Gastrocnemius medialis (tissue), 4 donors: ENCODE measurements at regions not wholly inside any gene's neighbourhood (a gene's known extent, or its start where the extent isn't known, plus 50 kb on each side); places are given as distances from the start of the nearest gene placed in this dataset.

ENCODE experiments used
- ATAC-seq, 2 donors: fragments of 150-250 bp; one replicate each; pipeline ENCODE4 v1.9.1; 2016
- DNase-seq, 2 donors: peaks; one replicate each; pipeline ENCODE4 v3.0.0-alpha.2; 2019
- H3K27ac ChIP-seq, 4 donors: fragments of 200-600 bp; sonication (generic); 1 replicate in 1 of 4; 2 replicates in 3 of 4; pipeline ENCODE4 v1.5.1; 2016 to 2018; ENCODE audit warnings: mild to moderate bottlenecking in 2 of 4, moderate library complexity in 1 of 4
- H3K27me3 ChIP-seq, 3 donors: fragments of 200-600 bp; sonication (generic) in 2 of 3; 1 replicate in 1 of 3; 2 replicates in 2 of 3; pipeline versions ENCODE4 v1.5.1 to v1.6.0; 2016 to 2019; ENCODE audit warnings: mild to moderate bottlenecking in 1 of 3, moderate library complexity in 1 of 3
- H3K36me3 ChIP-seq, 2 donors: fragments of 200-600 bp; sonication (generic) in 1 of 2; one replicate each; pipeline ENCODE4 v1.5.1; 2017 to 2018
- H3K4me1 ChIP-seq, 2 donors: fragments of 200-600 bp; sonication (generic) in 1 of 2; one replicate each; pipeline ENCODE4 v1.5.1; 2016 to 2017; ENCODE audit warnings: mild to moderate bottlenecking in 2 of 2
- H3K4me3 ChIP-seq, 4 donors: fragments of 200-600 bp; sonication (generic) in 3 of 4; 1 replicate in 1 of 4; 2 replicates in 3 of 4; pipeline ENCODE4 v1.5.1; 2016 to 2019; ENCODE audit warnings: mild to moderate bottlenecking in 2 of 4
- H3K9me3 ChIP-seq, 3 donors: fragments of 200-600 bp; sonication (generic) in 2 of 3; 1 replicate in 1 of 3; 2 replicates in 2 of 3; pipeline ENCODE4 v1.5.1; 2016 to 2019
- POLR2A ChIP-seq, 2 donors: fragments of 450-650 bp; IDR thresholded peaks; one replicate each; pipeline ENCODE4 v1.6.1; 2017; ENCODE audit warnings: antibody characterized with exemption in 2 of 2, mild to moderate bottlenecking in 2 of 2, moderate library complexity in 2 of 2
- in situ Hi-C, 4 donors: fragments of 200-750 bp; cut with MboI; loops; one replicate each; pipeline versions ENCODE4 v1.15.0 to v1.8.0; 2017; ENCODE audit warnings: low sequenced_read_pairs in 4 of 4
- intact Hi-C: fragments of 100-400 bp; cut with DNase I; formaldehyde crosslinking; loops from one replicate; pipeline ENCODE4 v1.15.1; 2023; ENCODE audit warnings: low total_unique reads
- TF ChIP-seq, protein P1 (sequence below), 5 experiments: fragments of 450-650 bp in 3 of 5; fragments of 200-600 bp in 2 of 5; sonication (generic) in 2 of 5; IDR thresholded peaks in 4 of 5; conservative IDR thresholded peaks in 1 of 5; 1 replicate in 4 of 5; 2 replicates in 1 of 5; pipeline ENCODE4 v1.5.1; 2016 to 2019; ENCODE audit warnings: antibody characterized with exemption in 5 of 5, mild to moderate bottlenecking in 3 of 5, moderate library complexity in 3 of 5

DNA sequence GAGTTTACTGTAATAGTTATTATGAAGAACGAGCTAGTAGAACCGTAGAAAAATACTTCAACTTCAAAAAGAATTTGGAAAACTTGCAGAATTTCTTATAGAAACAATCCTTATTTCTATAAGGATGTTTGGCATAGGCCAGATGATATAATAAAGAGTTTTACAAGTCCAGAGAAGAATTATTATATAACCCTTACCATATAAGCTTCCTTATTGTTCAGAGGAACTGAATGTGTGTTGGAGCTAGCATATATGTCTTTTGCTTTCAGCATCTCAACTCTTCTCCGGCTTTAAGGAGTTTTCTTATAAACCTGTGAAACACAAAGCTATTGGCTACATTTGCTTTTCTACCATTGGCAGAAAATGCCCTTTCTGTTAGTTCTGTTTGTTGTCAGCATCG lies 178.0 kb upstream of the E2F7 start:
- no peaks in the 10 kb centered on the region for H3K4me1 ChIP-seq
- in situ Hi-C loops = no loop called here
- no peak overlapping the region for H3K27ac ChIP-seq
- no peaks in the 10 kb centered on the region for H3K36me3 ChIP-seq
- H3K27me3 ChIP-seq = no peaks in the 10 kb centered on the region
- ATAC-seq (no peak), DNase-seq (no peak)
- H3K4me3 ChIP-seq = no peak overlapping the region
- intact Hi-C loops = no loop called here
- H3K9me3 ChIP-seq = no peaks in the 10 kb centered on the region
- TF ChIP-seq POLR2A (IDR thresholded peaks at IDR 0.05) = no peak
- TF ChIP-seq, protein P1, sequence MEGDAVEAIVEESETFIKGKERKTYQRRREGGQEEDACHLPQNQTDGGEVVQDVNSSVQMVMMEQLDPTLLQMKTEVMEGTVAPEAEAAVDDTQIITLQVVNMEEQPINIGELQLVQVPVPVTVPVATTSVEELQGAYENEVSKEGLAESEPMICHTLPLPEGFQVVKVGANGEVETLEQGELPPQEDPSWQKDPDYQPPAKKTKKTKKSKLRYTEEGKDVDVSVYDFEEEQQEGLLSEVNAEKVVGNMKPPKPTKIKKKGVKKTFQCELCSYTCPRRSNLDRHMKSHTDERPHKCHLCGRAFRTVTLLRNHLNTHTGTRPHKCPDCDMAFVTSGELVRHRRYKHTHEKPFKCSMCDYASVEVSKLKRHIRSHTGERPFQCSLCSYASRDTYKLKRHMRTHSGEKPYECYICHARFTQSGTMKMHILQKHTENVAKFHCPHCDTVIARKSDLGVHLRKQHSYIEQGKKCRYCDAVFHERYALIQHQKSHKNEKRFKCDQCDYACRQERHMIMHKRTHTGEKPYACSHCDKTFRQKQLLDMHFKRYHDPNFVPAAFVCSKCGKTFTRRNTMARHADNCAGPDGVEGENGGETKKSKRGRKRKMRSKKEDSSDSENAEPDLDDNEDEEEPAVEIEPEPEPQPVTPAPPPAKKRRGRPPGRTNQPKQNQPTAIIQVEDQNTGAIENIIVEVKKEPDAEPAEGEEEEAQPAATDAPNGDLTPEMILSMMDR (IDR thresholded peaks at IDR 0.05 in 4 of 5, conservative IDR thresholded peaks at IDR 0.05 in 1 of 5) = no peak

DNA sequence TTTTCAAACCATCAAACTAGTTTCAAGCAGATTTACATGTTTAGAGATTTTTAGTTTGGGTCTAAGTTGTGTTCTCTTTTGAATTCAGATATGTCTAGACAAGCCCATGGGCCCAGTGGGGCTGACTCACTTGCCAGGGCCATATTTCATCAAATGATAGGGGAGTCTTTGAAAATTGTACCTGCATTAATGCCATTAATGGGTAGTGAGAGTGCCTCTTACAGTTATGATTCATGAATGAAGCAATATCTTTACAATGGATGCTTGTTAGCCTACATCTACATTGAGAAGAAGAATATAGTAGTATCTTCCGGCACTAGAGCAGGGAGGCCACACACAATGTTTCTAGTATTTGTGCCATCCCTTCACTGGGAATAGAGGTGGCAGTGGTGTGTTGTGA lies 174.2 kb upstream of the E2F7 start:
- TF ChIP-seq POLR2A (IDR thresholded peaks at IDR 0.05) = no peak
- TF ChIP-seq, protein P1 (IDR thresholded peaks at IDR 0.05 in 4 of 5, conservative IDR thresholded peaks at IDR 0.05 in 1 of 5) = no peak
- DNase-seq (no peak), ATAC-seq (no peak)
- no peaks in the 10 kb centered on the region for H3K9me3 ChIP-seq
- H3K36me3 ChIP-seq = no peaks in the 10 kb centered on the region
- intact Hi-C loops = no loop called here
- in situ Hi-C loops = no loop called here
- no peaks in the 10 kb centered on the region for H3K27me3 ChIP-seq
- H3K4me3 ChIP-seq = no peak overlapping the region
- H3K27ac ChIP-seq = no peak overlapping the region
- no peaks in the 10 kb centered on the region for H3K4me1 ChIP-seq

DNA sequence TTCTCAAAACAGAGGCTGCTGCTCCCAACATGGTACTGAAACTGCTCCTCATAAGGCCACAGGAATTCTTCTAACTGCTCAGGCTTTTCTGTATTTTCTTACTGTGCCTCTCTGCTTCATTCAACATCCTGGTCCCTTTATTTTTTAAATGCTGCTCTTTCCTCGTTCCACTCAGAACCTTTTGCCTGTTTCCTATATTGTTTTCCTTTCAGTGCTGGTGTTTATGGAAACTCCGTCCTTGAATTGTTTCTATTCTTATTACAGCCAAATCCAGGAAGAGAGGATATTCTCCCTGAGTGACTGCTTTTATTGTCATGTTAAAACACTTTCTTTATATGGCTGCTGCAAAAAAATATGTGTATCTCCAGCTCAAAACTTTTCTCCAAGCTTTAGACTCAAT lies 173.0 kb upstream of the E2F7 start:
- no peak overlapping the region for H3K27ac ChIP-seq
- intact Hi-C loops (no loop called here), in situ Hi-C loops (no loop called here)
- H3K9me3 ChIP-seq = no peaks in the 10 kb centered on the region
- ATAC-seq (no peak), DNase-seq (no peak)
- TF ChIP-seq, protein P1 (IDR thresholded peaks at IDR 0.05 in 4 of 5, conservative IDR thresholded peaks at IDR 0.05 in 1 of 5) = no peak
- no peak for TF ChIP-seq POLR2A (IDR thresholded peaks at IDR 0.05)
- H3K36me3 ChIP-seq = no peaks in the 10 kb centered on the region
- no peak overlapping the region for H3K4me3 ChIP-seq
- no peaks in the 10 kb centered on the region for H3K27me3 ChIP-seq
- H3K4me1 ChIP-seq = no peaks in the 10 kb centered on the region

DNA sequence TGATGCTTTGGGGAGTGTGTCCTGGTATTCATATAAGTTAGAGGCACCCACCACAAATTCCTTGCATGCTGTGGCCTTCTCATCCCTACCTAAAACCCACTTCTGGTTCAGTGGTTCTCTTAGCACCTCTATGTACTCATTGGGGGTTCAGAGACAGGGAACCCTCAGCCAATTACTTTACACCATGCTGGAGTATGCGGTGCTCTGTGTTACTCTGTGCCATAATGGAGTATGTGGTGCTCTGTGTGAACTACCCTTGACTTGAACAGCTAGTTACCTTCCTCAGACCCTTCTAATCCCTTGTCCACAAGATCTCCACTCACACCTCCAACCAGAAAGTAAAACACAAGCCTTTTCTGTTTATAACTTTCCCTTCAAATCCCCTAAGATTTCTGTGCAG lies 172.5 kb upstream of the E2F7 start:
- no peak for TF ChIP-seq POLR2A (IDR thresholded peaks at IDR 0.05)
- TF ChIP-seq, protein P1 (IDR thresholded peaks at IDR 0.05 in 4 of 5, conservative IDR thresholded peaks at IDR 0.05 in 1 of 5) = no peak
- intact Hi-C loops = no loop called here
- H3K9me3 ChIP-seq = no peaks in the 10 kb centered on the region

DNA sequence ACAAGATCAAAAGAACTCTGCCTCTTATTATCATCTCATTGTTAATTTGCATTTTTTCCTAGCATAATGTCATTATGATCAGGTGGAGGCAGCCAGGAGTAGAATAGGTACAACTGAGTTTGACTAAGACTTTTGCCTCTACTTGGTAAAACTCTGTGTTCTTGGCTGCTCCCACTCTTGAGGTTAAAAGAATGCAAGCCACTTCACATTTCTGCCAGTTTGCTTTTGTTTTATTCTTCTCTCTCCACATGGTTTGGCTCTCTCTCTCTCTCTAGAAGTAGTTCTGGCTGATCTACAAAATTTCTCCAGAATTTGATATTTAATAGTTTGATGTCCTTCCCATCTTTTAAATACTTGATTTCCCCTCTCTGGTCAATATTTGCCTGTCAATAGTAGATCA lies 170.7 kb upstream of the E2F7 start:
- Histone ChIP-seq H3K4me3 (no peak overlapping the region), H3K27me3 (no peaks in the 10 kb centered on the region), H3K9me3 (no peaks in the 10 kb centered on the region), H3K27ac (no peak overlapping the region), H3K4me1 (no peaks in the 10 kb centered on the region), H3K36me3 (no peaks in the 10 kb centered on the region)
- in situ Hi-C loops = no loop called here
- DNase-seq (no peak), ATAC-seq (no peak)
- TF ChIP-seq, protein P1 (IDR thresholded peaks at IDR 0.05 in 4 of 5, conservative IDR thresholded peaks at IDR 0.05 in 1 of 5) = no peak
- no peak for TF ChIP-seq POLR2A (IDR thresholded peaks at IDR 0.05)
- intact Hi-C loops = no loop called here

More for the DNA sequence above, 172.5 kb upstream of the E2F7 start:
- Histone ChIP-seq H3K36me3 (no peaks in the 10 kb centered on the region), H3K4me3 (no peak overlapping the region), H3K4me1 (no peaks in the 10 kb centered on the region), H3K27me3 (no peaks in the 10 kb centered on the region), H3K27ac (no peak overlapping the region)
- no peak for DNase-seq
- in situ Hi-C loops = no loop called here
- ATAC-seq = no peak
